ENCODE measurements at regions not wholly inside any gene's neighbourhood (a gene's known extent, or its start where the extent isn't known, plus 50 kb on each side); places are given as distances from the start of the nearest gene placed in this dataset.

- no peak overlapping the region for H3K9ac ChIP-seq (ENCODE audit: extremely low read depth, low read length, poor library complexity, severe bottlenecking)
- no peak for TF ChIP-seq CTCF (conservative IDR thresholded peaks at IDR 0.05)
- no peak overlapping the region for H3K27ac ChIP-seq (ENCODE audit: low read depth, low read length)
- peaks cover 12% of the 10 kb centered on the region for H3K9me3 Mint-ChIP-seq
- WGBS, 2 experiments (ENCODE audit: insufficient coverage in 1 of 2, insufficient read length in 1 of 2): no CpG with 5 or more reads among the region's 1 CpG
- H3K4me1 ChIP-seq (ENCODE audit: control insufficient read depth, insufficient read depth, low read length): no peaks in the 10 kb centered on the region
- no peaks in the 10 kb centered on the region for H3K36me3 Mint-ChIP-seq (ENCODE audit: low read depth)
- H3K36me3 ChIP-seq (ENCODE audit: control insufficient read depth, insufficient read depth, low read length): no peaks in the 10 kb centered on the region
- peaks cover 5% of the 10 kb centered on the region for H3K9me3 ChIP-seq (ENCODE audit: control insufficient read depth, low read length)
- no peaks in the 10 kb centered on the region for H3K27me3 ChIP-seq (ENCODE audit: control insufficient read depth, insufficient read depth, low read length, poor library complexity, severe bottlenecking)
- H3K4me3 Mint-ChIP-seq: no peak overlapping the region
- DNase-seq: no peak
- H3K27me3 Mint-ChIP-seq (ENCODE audit: insufficient read depth): no peaks in the 10 kb centered on the region
- no peak overlapping the region for H3K4me3 ChIP-seq (ENCODE audit: low read length)
- H3K4me1 Mint-ChIP-seq: no peaks in the 10 kb centered on the region
- H3K27ac Mint-ChIP-seq: no peak overlapping the region
Measured at GRCh38 chr21:19776076-19776475, 1222.1 kb upstream of the NCAM2 start.

- WGBS, 2 experiments (ENCODE audit: insufficient coverage in 1 of 2, insufficient read length in 1 of 2): 90 to 97% methylated on average over 4 to 5 of the region's 7 CpGs
- Mint-ChIP-seq H3K4me3 (no peak overlapping the region), H3K4me1 (no peaks in the 10 kb centered on the region), H3K27me3 (ENCODE audit: insufficient read depth) (no peaks in the 10 kb centered on the region), H3K36me3 (ENCODE audit: low read depth) (no peaks in the 10 kb centered on the region), H3K27ac (no peak overlapping the region), H3K9me3 (peaks cover 15% of the 10 kb centered on the region)
- Histone ChIP-seq H3K36me3 (ENCODE audit: control insufficient read depth, insufficient read depth, low read length) (no peaks in the 10 kb centered on the region), H3K27ac (ENCODE audit: low read depth, low read length) (no peak overlapping the region), H3K27me3 (ENCODE audit: control insufficient read depth, insufficient read depth, low read length, poor library complexity, severe bottlenecking) (no peaks in the 10 kb centered on the region), H3K4me3 (ENCODE audit: low read length) (no peak overlapping the region), H3K9me3 (ENCODE audit: control insufficient read depth, low read length) (peaks cover 5% of the 10 kb centered on the region), H3K4me1 (ENCODE audit: control insufficient read depth, insufficient read depth, low read length) (no peaks in the 10 kb centered on the region), H3K9ac (ENCODE audit: extremely low read depth, low read length, poor library complexity, severe bottlenecking) (no peak overlapping the region)
- peak; percentile 55 for DNase-seq
- TF ChIP-seq CTCF (conservative IDR thresholded peaks at IDR 0.05): peak; percentile 56
Measured at GRCh38 chr21:19781881-19782652, 1216.1 kb upstream of the NCAM2 start.

GRCh38 chr21:19785941-19786340 is 1212.3 kb upstream of the NCAM2 start:
- Histone ChIP-seq H3K4me3 (ENCODE audit: low read length) (no peak overlapping the region), H3K9ac (ENCODE audit: extremely low read depth, low read length, poor library complexity, severe bottlenecking) (no peak overlapping the region), H3K4me1 (ENCODE audit: control insufficient read depth, insufficient read depth, low read length) (no peaks in the 10 kb centered on the region), H3K27ac (ENCODE audit: low read depth, low read length) (no peak overlapping the region), H3K36me3 (ENCODE audit: control insufficient read depth, insufficient read depth, low read length) (no peaks in the 10 kb centered on the region), H3K27me3 (ENCODE audit: control insufficient read depth, insufficient read depth, low read length, poor library complexity, severe bottlenecking) (no peaks in the 10 kb centered on the region), H3K9me3 (ENCODE audit: control insufficient read depth, low read length) (no peaks in the 10 kb centered on the region)
- 89% methylated on average over 3 of the region's 3 CpGs; no CpG with 5 or more reads in 1 of the 2 experiments for WGBS, 2 experiments (ENCODE audit: insufficient coverage in 1 of 2, insufficient read length in 1 of 2)
- no peak overlapping the region for H3K27ac Mint-ChIP-seq
- peaks cover 3% of the 10 kb centered on the region for H3K9me3 Mint-ChIP-seq
- no peaks in the 10 kb centered on the region for H3K36me3 Mint-ChIP-seq (ENCODE audit: low read depth)
- H3K27me3 Mint-ChIP-seq (ENCODE audit: insufficient read depth): no peaks in the 10 kb centered on the region
- DNase-seq: no peak
- no peak overlapping the region for H3K4me3 Mint-ChIP-seq
- TF ChIP-seq CTCF (conservative IDR thresholded peaks at IDR 0.05): no peak
- no peaks in the 10 kb centered on the region for H3K4me1 Mint-ChIP-seq

Data from endodermal cell (in vitro differentiated cells).